Fibroblast of skin of right biceps (primary cell): ENCODE measurements at regions not wholly inside any gene's neighbourhood (a gene's known extent, or its start where the extent isn't known, plus 50 kb on each side); places are given as distances from the start of the nearest gene placed in this dataset.
"Not testable (repeated sequence)": the region's sequence is repeated elsewhere in the genome, so short reads cannot be mapped to it uniquely, and the experiment has no call there.

ENCODE experiments used
- DNase-seq: peaks from one replicate; pipeline ENCODE4 v3.0.0-alpha.2; 2013

DNA sequence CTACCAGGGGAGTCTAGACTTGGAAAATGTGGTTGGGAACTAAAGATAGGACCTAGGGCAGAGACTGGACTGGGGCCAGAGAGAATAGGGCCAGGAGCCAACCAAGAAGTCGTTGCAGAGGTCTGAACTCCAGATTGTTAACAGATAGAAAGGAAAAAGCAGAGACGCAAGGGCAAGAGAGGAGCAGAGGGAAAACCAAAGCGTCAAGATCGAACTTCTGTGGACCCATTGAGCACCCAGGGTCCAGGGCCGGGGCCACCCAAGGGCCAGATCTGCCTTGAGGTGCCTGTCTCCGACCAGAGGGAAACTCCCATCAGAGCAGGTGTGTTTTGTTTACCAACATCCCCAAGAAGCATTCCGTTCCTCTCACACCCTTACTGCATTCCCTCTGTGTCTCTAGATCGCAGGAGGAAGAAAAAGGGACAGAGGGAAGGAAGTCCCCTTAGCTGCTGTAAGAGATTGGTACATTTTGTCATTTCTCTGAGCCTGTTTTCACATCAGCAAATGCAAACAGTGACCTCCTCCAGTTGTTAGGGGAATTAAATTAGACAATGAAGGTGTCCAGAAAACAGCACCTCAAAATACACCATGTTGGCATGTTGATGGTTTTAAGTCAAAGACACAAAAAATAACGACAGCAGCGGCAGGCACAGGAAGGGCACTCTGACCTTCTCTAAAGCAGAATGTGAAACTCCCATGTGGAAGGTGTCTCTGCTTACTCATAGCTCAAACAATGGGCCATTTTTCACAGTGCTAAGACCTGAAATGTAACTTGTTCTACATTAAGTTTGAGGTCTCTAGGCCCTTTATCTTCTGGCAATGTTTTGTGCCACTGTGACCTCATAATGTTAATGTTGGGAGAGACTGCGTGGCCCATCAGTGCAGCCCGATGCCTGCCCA is 105.8 kb upstream of the RAB4A start:
- DNase-seq, result no peak

GRCh38 chr1:229167318-229167717 is 103.6 kb upstream of the RAB4A start:
- no peak for DNase-seq

DNA sequence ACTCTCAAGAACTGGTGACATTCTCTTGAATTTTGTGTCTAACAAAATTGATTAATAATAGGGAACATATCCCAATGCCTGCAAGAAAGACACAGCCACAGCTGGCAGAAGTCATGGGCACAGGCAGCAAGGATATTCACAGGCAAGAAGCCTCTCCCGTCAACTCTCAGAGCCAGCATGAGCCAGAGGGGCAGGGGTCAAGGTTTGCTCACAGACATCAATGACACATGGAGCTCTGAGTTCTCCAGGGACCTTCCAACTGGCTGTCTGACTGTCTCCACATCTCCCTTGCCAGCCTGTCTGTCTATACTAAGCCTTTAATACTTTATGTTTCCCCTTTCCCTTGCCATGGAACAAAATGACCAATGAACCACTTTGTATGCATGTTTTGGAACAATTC is 101.5 kb upstream of the RAB4A start:
- no peak for DNase-seq

GRCh38 chr1:229170274-229170673 is 100.6 kb upstream of the RAB4A start:
- DNase-seq, result no peak

DNA sequence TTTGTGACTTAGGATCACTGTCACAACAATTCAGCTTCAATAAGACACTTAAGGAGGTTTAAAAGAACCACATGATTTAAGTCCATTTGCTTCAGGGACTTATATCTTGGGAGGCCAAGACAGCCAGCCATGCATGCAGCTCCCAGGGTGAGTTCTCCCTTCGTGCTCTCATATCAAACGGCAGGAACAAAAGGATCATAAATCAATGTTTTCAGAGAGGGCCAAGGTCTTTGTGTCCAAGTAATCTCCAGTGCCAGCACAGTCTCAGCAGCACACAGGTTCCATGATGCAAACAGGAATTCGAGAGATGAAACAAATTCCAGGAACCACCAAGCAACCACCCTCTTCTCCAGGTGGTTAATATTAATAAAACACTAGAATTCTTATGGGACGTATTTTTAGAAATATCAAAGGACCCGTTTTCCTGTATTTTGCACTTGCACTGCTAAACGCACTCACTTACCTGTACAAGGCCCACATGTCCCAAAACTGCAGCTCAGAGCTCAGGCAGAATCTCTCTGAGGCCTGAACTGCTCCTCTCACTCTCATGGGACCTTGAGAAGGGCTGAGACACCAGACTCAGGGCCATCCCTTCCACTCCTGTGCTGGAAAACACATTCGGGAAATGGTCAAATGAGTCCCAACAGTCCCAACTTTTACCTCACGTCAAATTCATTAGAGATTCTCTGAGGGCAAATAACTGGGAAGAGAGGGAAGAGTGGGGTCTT is 100.0 kb upstream of the RAB4A start:
- no peak for DNase-seq

- no peak for DNase-seq
Measured at GRCh38 chr1:229171934-229172333, 99.0 kb upstream of the RAB4A start.

GRCh38 chr1:229173491-229174476 is 97.1 kb upstream of the RAB4A start:
- not testable (repeated sequence) for DNase-seq

DNA sequence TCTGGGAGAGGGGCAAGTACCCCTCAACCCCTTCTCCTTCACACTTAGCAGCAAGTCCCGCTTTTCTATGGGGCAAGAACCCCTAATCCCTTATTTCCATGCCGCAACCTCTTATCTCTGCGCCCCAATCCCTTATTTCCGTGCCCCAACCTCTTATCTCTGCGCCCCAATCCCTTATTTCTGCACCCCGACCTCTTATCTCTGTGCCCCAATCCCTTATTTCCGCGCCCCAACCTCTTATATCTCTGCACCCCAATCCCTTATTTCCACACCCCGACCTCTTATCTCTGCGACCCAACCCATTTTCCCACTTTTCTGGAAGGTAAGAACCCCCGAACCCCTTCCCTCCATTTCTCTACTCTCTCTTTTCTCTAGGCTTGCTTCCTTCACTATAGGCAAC is 95.6 kb upstream of the RAB4A start:
- not testable (repeated sequence) for DNase-seq

DNA sequence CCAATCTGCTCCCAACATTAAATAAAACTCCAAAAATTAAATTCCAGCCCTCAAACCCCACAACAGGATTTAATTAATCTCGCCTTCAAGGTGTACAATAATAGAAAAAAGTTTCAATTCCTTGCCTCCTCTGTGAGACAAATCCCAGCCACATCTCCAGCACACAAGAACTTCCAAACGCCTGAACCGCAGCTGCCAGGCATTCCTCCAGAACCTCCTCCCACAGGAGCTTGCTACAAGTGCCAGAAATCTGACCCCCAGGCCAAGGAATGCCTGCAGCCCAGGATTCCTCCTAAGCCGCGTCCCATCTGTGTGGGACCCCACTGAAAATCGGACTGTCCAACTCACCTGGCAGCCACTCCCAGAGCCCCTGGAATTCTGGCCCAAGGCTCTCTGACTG is 94.5 kb upstream of the RAB4A start:
- DNase-seq, result not testable (repeated sequence)

DNA sequence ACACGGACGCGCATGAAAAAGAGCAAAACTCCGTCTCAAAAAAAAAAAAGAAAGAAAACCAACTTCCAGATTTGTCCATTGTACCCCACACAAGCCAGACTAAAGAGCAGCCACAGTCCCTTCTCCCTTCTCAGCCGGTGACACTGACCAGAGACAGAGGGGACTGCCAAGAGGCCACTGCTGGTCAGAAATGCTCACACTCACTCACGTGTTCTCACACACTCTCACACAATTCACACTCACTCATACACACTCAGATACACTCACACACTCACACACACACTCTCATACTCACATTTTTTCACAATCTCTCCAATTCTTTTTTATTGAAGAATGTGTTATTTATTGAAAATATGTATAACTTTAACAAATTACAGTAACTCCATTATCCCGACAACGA is 90.8 kb upstream of the RAB4A start:
- no peak for DNase-seq

DNA sequence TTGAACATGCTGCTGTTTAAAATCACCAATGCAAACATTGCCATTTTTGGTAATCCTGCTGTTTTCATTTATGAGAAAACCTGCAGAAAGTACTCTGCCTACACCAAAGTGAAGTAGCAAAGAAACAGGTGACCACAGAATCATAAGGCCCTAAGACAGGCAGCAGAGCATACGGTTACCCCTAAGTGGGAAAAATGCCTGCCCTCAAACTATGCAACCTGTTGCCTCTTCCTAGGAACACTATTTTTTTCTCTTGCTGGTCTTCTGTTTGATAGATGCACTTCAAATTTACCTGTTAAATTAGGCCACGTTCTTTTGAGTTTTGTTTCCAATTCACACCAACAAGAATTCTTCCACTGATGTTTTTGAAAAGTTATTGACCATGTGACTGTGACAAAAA is 89.5 kb upstream of the RAB4A start:
- no peak for DNase-seq

DNA sequence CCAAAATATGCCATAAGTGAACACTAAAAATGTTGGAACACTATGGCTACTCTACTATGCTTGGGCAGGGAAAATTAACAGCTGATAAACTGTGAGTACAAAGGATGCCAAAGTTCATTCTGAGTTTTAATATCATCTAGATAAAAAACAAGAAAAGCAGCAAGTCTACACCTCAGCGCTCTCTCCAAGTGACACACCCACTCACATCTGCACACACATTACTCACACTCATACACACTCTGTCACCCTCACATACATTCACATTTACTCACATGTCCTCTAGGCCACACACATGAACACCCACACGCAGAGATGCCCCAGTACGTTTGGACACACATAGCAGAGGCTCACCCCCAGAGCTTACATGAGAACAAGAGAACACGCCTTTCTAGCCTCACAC is 87.3 kb upstream of the RAB4A start:
- no peak for DNase-seq

- DNase-seq, result no peak
Measured at GRCh38 chr1:229184066-229184465, 86.8 kb upstream of the RAB4A start.

GRCh38 chr1:229185963-229186362 is 84.9 kb upstream of the RAB4A start:
- DNase-seq, result no peak

DNA sequence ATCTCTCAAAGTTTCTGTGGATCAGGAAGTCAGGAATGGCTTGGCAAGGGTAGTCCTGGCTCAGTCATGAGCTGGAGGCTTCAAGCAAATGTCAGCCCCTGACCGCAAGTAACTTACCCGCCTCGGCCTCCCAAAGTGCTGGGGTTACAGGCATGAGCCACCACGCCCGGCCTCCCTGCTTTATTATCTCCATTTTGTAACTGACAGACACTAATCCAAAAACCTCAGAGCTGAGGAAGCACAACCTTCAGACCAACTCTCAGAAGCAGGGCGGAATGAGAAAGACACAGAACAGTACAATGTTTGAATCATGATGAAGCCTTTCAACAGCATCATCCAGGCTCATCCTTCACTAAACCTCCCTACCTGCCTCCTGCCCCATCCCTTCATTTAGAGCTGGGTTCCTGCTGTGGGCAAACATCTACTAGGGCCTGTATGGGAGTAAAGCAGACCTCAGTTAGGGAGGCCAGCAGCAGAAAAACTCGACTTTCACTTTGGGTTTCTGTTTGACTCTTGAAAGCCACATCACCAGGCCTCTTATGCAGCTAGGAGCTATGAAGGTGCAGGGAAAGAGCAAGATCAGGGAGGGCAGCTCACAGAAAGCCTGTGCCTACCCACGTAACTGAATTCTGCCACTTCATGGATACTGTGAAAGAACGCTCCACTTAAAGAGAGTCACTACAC is 84.4 kb upstream of the RAB4A start:
- DNase-seq, result no peak

DNA sequence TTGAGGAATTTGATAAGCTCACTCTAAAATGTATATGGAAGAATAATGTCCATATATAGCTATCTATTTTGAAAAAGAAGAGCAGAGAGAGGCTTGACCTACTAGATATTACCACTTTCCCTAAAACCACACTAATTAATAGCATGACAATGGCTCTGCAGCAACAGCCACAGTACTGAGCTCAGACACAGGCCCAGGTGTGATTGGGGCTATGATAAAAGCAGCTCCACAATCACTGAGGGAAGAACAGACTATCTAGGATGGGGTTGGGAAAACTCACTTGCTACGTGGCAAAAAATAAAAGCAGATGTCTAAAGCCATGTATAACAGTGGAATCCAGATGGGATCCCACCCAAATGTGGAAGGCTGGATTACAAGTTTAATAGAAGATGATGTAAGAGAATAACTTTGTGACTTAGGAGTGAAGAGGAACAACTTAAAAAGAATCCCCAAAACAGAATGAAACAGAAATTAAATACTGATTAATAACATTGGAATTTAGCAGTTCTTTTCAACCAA is 80.8 kb upstream of the RAB4A start:
- DNase-seq, result peak; percentile 52

DNA sequence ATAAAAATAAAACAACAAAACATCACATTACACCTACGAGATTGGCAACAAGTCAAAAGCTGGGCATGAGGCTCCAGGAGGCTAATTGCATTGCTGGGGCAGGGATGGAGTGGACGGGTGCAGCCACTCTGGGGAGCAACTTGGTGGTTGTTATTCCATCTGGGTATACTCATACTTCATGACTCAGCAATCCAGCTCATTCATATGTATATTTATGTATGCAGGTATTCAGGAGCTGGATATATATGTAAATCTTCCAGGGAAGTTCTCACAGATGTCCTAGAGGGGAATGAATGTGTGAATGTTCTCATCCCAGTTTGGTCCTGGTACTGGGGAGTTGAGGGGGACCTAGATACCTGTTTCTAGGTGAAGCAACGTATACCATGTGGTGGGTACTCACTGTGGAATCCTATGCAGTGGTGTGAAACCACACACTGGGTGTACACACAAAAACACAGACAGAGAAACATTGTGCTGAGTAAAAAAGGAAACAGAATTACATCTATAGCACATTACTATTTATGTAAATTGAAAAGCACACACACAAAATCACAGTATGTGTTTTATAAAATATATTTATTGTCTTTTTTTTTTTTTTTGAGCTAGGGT is 79.7 kb upstream of the RAB4A start:
- peak; percentile 63 for DNase-seq

DNA sequence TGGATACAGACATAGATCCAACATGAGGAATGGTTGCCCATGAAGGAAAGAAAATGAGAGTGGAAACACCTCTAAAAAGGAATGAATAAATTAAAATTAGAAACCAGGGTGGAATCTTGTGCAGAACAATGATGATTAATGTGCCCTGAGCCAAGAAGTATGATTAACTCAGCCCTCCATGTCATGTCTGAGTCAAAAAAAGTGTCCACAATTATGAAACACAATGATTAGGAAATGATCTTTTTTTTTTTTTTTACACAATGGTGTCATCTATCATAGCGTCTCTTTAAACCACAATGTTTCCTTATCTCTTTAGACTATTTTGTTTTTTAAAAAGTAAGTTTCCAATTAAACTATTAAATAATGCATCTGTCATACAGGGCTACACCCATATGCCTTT is 78.9 kb upstream of the RAB4A start:
- DNase-seq, result peak; percentile 70

DNA sequence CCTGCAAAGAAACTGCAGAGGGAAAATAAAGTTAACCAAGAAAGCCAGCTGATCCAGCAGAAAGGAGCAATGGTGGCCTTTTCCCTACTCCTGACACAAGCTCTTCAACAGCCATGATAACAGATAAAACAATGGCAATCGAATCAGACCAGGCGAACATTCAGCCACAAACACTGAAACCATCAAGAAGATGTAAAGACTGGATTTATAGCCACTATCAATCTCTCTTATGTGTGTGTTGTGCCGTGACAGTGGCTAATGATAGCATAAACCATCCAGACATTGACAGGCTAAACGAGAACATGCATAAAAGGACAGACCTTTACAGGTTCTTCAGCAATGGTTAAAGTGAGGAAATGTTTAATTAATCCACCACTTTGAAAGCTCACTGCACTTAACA is 78.1 kb upstream of the RAB4A start:
- DNase-seq, result no peak

- DNase-seq, result no peak
Measured at GRCh38 chr1:229194096-229194495, 76.8 kb upstream of the RAB4A start.

- DNase-seq, result no peak
Measured at GRCh38 chr1:229195246-229195645, 75.7 kb upstream of the RAB4A start.
